Spleen (tissue), 7 donors: ENCODE measurements at regions not wholly inside any gene's neighbourhood (a gene's known extent, or its start where the extent isn't known, plus 50 kb on each side); places are given as distances from the start of the nearest gene placed in this dataset.

ENCODE experiments used
- POLR2A ChIP-seq, 3 donors: fragments of 450-650 bp; IDR thresholded peaks; one replicate each; pipeline ENCODE4 v1.5.1; 2017; ENCODE audit warnings: antibody characterized with exemption in 3 of 3, mild to moderate bottlenecking in 1 of 3
- POLR2AphosphoS5 ChIP-seq, 3 donors: sonication (generic); formaldehyde crosslinking; IDR thresholded peaks; one replicate each; pipeline ENCODE4 v1.5.1; 2017; ENCODE audit warnings: antibody characterized with exemption in 3 of 3
- TF ChIP-seq, protein P1 (sequence below), 11 experiments: fragments of 200-600 bp in 7 of 11; fragments of 450-650 bp in 4 of 11; sonication (generic) in 4 of 11; IDR thresholded peaks in 8 of 11; conservative IDR thresholded peaks in 3 of 11; 1 replicate in 7 of 11; 2 replicates in 4 of 11; pipeline versions ENCODE4 v1.4.0 to v1.8.0; 2016 to 2021; ENCODE audit warnings: antibody characterized with exemption in 11 of 11, inconsistent platforms in 4 of 11, mild to moderate bottlenecking in 1 of 11
- donor health status: DM: no; HTN: no; CAD: no; lungs with moderate emphysema.
- donor health status: DM: no; HTN: no; CAD: no.
- donor health status: DM: no; HTN: no; CAD: no.

DNA sequence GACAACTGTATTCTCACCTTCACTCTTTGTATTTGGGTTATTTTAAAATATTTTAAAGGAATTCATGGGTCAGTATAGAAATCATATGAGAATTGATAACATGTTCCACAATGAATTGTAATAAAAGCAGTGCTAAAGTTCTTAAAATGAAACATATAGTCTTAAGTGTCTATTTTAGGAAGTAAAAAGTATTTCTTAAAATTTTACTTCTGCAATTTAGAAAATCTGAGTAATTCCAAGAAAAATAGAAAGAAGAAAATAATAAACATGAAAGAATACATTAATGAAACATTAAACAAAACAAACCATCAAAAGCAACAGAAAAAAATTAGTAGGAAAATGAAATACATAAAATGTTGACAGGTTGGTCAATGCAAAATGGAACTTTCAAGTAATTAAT is 332.4 kb downstream of the ETS1 start:
- TF ChIP-seq, protein P1, sequence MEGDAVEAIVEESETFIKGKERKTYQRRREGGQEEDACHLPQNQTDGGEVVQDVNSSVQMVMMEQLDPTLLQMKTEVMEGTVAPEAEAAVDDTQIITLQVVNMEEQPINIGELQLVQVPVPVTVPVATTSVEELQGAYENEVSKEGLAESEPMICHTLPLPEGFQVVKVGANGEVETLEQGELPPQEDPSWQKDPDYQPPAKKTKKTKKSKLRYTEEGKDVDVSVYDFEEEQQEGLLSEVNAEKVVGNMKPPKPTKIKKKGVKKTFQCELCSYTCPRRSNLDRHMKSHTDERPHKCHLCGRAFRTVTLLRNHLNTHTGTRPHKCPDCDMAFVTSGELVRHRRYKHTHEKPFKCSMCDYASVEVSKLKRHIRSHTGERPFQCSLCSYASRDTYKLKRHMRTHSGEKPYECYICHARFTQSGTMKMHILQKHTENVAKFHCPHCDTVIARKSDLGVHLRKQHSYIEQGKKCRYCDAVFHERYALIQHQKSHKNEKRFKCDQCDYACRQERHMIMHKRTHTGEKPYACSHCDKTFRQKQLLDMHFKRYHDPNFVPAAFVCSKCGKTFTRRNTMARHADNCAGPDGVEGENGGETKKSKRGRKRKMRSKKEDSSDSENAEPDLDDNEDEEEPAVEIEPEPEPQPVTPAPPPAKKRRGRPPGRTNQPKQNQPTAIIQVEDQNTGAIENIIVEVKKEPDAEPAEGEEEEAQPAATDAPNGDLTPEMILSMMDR (IDR thresholded peaks at IDR 0.05 in 8 of 11, conservative IDR thresholded peaks at IDR 0.05 in 3 of 11): no peak
- no peak for TF ChIP-seq POLR2A (IDR thresholded peaks at IDR 0.05)
- no peak for TF ChIP-seq POLR2AphosphoS5 (IDR thresholded peaks at IDR 0.05)
